OCI-LY1 (cell line): ENCODE measurements at regions not wholly inside any gene's neighbourhood (a gene's known extent, or its start where the extent isn't known, plus 50 kb on each side); places are given as distances from the start of the nearest gene placed in this dataset.

Source experiments
- H2AFZ ChIP-seq: fragments of 200-600 bp; sonication (generic), shearing (Covaris generic); 2 replicates; pipeline ENCODE4 v1.6.0; 2014; ENCODE audit warnings: antibody characterized with exemption, mild to moderate bottlenecking, low read length
- H3F3A ChIP-seq: fragments of 200-600 bp; sonication (generic), shearing (Covaris generic); 2 replicates; pipeline ENCODE4 v1.6.0; 2014; ENCODE audit warnings: mild to moderate bottlenecking, antibody characterized with exemption, low read length, moderate library complexity; ENCODE audit not compliant: insufficient read depth
- H3K27ac ChIP-seq: fragments of 200-600 bp; sonication (generic); 2 replicates; pipeline ENCODE4 v1.5.1; 2014; ENCODE audit warnings: low read length, mixed run types, mild to moderate bottlenecking, low read depth; ENCODE audit not compliant: poor library complexity, severe bottlenecking
- H3K27me3 ChIP-seq: fragments of 200-600 bp; sonication (generic); 2 replicates; pipeline ENCODE4 v1.6.0; 2014; ENCODE audit warnings: antibody characterized with exemption, mild to moderate bottlenecking, low read length, moderate library complexity; ENCODE audit not compliant: insufficient read depth
- H3K36me3 ChIP-seq: fragments of 200-600 bp; sonication (generic); 2 replicates; pipeline ENCODE4 v1.6.1; 2014; ENCODE audit warnings: mild to moderate bottlenecking, antibody characterized with exemption, low read length, moderate library complexity, mixed read lengths; ENCODE audit not compliant: insufficient read depth
- H3K4me1 ChIP-seq: fragments of 200-600 bp; sonication (generic); 2 replicates; pipeline ENCODE4 v1.5.1; 2014; ENCODE audit warnings: mild to moderate bottlenecking, low read length, moderate library complexity; ENCODE audit not compliant: insufficient read depth, severe bottlenecking
- H3K4me2 ChIP-seq: fragments of 200-600 bp; sonication (generic), shearing (Covaris generic); 2 replicates; pipeline ENCODE4 v1.6.1; 2014; ENCODE audit warnings: low read length
- H3K4me3 ChIP-seq: fragments of 200-600 bp; sonication (generic); 2 replicates; pipeline ENCODE4 v1.5.1; 2014; ENCODE audit warnings: low read length, low read depth, mild to moderate bottlenecking, mixed read lengths; ENCODE audit not compliant: poor library complexity, severe bottlenecking
- H3K79me2 ChIP-seq: fragments of 200-600 bp; shearing (Covaris generic); 2 replicates; pipeline ENCODE4 v1.6.1; 2016; ENCODE audit warnings: mixed run types, low read length, mixed read lengths; ENCODE audit not compliant: insufficient read depth
- H3K9ac ChIP-seq: fragments of 200-600 bp; sonication (generic), shearing (Covaris generic); 2 replicates; pipeline ENCODE4 v1.6.1; 2014; ENCODE audit warnings: mild to moderate bottlenecking, low read length, mixed read lengths
- H3K9me2 ChIP-seq: fragments of 200-600 bp; sonication (generic), shearing (Covaris generic); 2 replicates; pipeline ENCODE4 v1.6.1; 2014; ENCODE audit warnings: low read depth, mild to moderate bottlenecking, low read length, mixed read lengths
- H3K9me3 ChIP-seq: fragments of 200-600 bp; shearing (Covaris generic); 2 replicates; pipeline ENCODE4 v1.6.1; 2014; ENCODE audit warnings: low read length, mixed read lengths
- H4K20me1 ChIP-seq: fragments of 200-600 bp; sonication (generic), shearing (Covaris generic); 2 replicates; pipeline ENCODE4 v1.6.0; 2016; ENCODE audit warnings: mild to moderate bottlenecking, low read length; ENCODE audit not compliant: insufficient read depth
- EZH2 ChIP-seq: fragments of 200-600 bp; sonication (generic), shearing (Covaris generic); IDR thresholded peaks from 2 replicates; pipeline ENCODE4 v1.8.0; 2017; ENCODE audit warnings: borderline replicate concordance, mixed run types, mild to moderate bottlenecking, antibody characterized with exemption, low read length, moderate library complexity, mixed read lengths
- TF ChIP-seq, protein P1 (sequence below): fragments of 200-600 bp; sonication (generic), shearing (Covaris generic); IDR thresholded peaks from 2 replicates; pipeline ENCODE4 v1.5.1; 2017; ENCODE audit warnings: mild to moderate bottlenecking, antibody characterized with exemption, low read length, moderate library complexity, mixed read lengths

GRCh38 chr20:55540486-55540885 lies 464.8 kb downstream of the CBLN4 start:
- H3K79me2 ChIP-seq, result no peaks in the 10 kb centered on the region

GRCh38 chr20:55540013-55540412 lies 465.3 kb downstream of the CBLN4 start:
- no peak overlapping the region for H2AFZ ChIP-seq
- H3K79me2 ChIP-seq, result no peaks in the 10 kb centered on the region
- H3K27me3 ChIP-seq, result no peaks in the 10 kb centered on the region
- no peaks in the 10 kb centered on the region for H3F3A ChIP-seq
- TF ChIP-seq, protein P1, sequence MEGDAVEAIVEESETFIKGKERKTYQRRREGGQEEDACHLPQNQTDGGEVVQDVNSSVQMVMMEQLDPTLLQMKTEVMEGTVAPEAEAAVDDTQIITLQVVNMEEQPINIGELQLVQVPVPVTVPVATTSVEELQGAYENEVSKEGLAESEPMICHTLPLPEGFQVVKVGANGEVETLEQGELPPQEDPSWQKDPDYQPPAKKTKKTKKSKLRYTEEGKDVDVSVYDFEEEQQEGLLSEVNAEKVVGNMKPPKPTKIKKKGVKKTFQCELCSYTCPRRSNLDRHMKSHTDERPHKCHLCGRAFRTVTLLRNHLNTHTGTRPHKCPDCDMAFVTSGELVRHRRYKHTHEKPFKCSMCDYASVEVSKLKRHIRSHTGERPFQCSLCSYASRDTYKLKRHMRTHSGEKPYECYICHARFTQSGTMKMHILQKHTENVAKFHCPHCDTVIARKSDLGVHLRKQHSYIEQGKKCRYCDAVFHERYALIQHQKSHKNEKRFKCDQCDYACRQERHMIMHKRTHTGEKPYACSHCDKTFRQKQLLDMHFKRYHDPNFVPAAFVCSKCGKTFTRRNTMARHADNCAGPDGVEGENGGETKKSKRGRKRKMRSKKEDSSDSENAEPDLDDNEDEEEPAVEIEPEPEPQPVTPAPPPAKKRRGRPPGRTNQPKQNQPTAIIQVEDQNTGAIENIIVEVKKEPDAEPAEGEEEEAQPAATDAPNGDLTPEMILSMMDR, result no peak
- TF ChIP-seq EZH2, result no peak
- no peaks in the 10 kb centered on the region for H3K9me3 ChIP-seq
- no peaks in the 10 kb centered on the region for H4K20me1 ChIP-seq
- no peaks in the 10 kb centered on the region for H3K4me1 ChIP-seq
- H3K9me2 ChIP-seq, result no peaks in the 10 kb centered on the region
- H3K36me3 ChIP-seq, result no peaks in the 10 kb centered on the region
- H3K4me3 ChIP-seq, result no peak overlapping the region
- no peak overlapping the region for H3K9ac ChIP-seq
- H3K27ac ChIP-seq, result no peak overlapping the region
- H3K4me2 ChIP-seq, result no peak overlapping the region

More at GRCh38 chr20:55540486-55540885, 464.8 kb downstream of the CBLN4 start:
- Histone ChIP-seq H3K9ac (no peak overlapping the region), H3K9me3 (no peaks in the 10 kb centered on the region), H4K20me1 (no peaks in the 10 kb centered on the region), H3F3A (no peaks in the 10 kb centered on the region), H3K4me2 (no peak overlapping the region), H3K4me1 (no peaks in the 10 kb centered on the region), H3K4me3 (no peak overlapping the region), H3K27me3 (no peaks in the 10 kb centered on the region), H2AFZ (no peak overlapping the region), H3K36me3 (no peaks in the 10 kb centered on the region), H3K27ac (no peak overlapping the region), H3K9me2 (no peaks in the 10 kb centered on the region)
- TF ChIP-seq, protein P1, result no peak
- no peak for TF ChIP-seq EZH2

DNA sequence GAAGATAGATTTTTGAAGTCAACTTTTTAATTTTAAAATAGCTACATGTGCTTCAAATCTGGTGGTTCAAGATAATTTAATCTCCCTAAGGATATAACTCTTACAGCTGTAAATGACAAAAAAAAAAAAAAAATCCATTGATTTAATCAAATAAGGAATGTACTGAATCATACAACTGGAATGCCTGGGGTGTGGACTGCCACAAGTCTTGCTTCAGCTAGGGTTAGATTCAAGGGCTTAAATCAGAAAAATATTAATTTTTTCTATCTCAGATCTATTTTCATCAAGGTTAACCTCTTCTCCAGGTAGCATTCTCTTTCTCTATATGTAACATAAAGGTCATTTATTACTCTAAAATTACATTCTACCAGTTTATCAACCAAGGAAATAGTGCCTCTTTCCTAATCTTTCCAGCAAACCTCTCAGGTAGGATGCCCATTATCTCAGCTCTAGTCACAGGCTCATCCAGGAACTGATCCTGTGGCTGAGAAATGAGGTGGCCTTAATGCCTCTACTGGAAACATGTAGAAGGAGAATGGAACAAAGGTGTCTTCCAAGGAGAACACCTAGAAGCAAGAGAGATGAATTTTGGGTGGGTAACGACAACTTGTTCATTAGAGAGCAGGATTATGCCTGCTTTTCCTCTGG lies 466.9 kb downstream of the CBLN4 start:
- Histone ChIP-seq H3K9me3 (no peaks in the 10 kb centered on the region), H3K9me2 (no peaks in the 10 kb centered on the region), H3K4me2 (no peak overlapping the region), H3K36me3 (no peaks in the 10 kb centered on the region), H4K20me1 (no peaks in the 10 kb centered on the region), H3K27me3 (no peaks in the 10 kb centered on the region), H3K27ac (no peak overlapping the region), H3K4me3 (no peak overlapping the region), H2AFZ (no peak overlapping the region), H3K4me1 (no peaks in the 10 kb centered on the region), H3K9ac (no peak overlapping the region), H3F3A (no peaks in the 10 kb centered on the region), H3K79me2 (no peaks in the 10 kb centered on the region)
- no peak for TF ChIP-seq EZH2
- TF ChIP-seq, protein P1, result no peak
